SH-SY5Y (cell line): ENCODE measurements at regions not wholly inside any gene's neighbourhood (a gene's known extent, or its start where the extent isn't known, plus 50 kb on each side); places are given as distances from the start of the nearest gene placed in this dataset.

Experiments used
- GATA2 ChIP-seq: IDR thresholded peaks from 2 replicates; pipeline ENCODE4 v1.6.1; 2011; ENCODE audit warnings: mild to moderate bottlenecking, low read depth, low read length
- GATA3 ChIP-seq: IDR thresholded peaks from 2 replicates; pipeline ENCODE4 v1.6.1; 2011; ENCODE audit warnings: low read depth, mild to moderate bottlenecking, low read length, moderate library complexity

- no peak for TF ChIP-seq GATA2
- TF ChIP-seq GATA3 = no peak
These were observed 961.9 kb downstream of the CDH11 start for GRCh38 chr16:64159976-64160375.
